A549 (cell line): ENCODE measurements at regions not wholly inside any gene's neighbourhood (a gene's known extent, or its start where the extent isn't known, plus 50 kb on each side); places are given as distances from the start of the nearest gene placed in this dataset.

Source experiments
- ATAC-seq, 2 experiments: fragments of 200-7000 bp in 1 of 2; fragments of >200 bp in 1 of 2; cut with Nextera tagmentation in 1 of 2; cut with Tn5 transposase in 1 of 2; 3 replicates each; pipeline versions ENCODE4 v1.8.0 to v1.9.1; 2018 to 2020; ENCODE audit warnings: mild to moderate bottlenecking in 1 of 2, moderate library complexity in 1 of 2
- CTCF ChIA-PET: fragments of 300-600 bp; sonication (Branson Sonifier 250); formaldehyde crosslinking; extraction: SDS; loops from one replicate; lab custom pipeline; 2021; ENCODE audit warnings: antibody characterized with exemption, inconsistent platforms; lab: Yijun Ruan, JAX
- POLR2A ChIA-PET: fragments of 350-600 bp; formaldehyde crosslinking; extraction: SDS; loops from one replicate; lab custom pipeline; 2021; ENCODE audit warnings: antibody characterized with exemption, inconsistent platforms; lab: Yijun Ruan, JAX
- DNase-seq, 2 experiments: peaks; one replicate each; pipeline versions ENCODE4 v3.0.0 to v3.0.0-alpha.2; 2011 to 2016; ENCODE audit warnings: low read depth in 1 of 2, low spot score in 1 of 2
- FAIRE-seq: peaks from 2 replicates; lab custom pipeline; 2011; peaks lifted over from hg19 to GRCh38; lab: Jason Lieb, UNC
- H3K27ac ChIP-seq, 2 experiments: fragments of >200 bp; sonication (Bioruptor Twin); formaldehyde crosslinking; 3 replicates each; pipeline ENCODE4 v1.5.1; 2016 to 2017
- H3K4me1 ChIP-seq: fragments of >200 bp; sonication (Bioruptor Twin); formaldehyde crosslinking; 3 replicates; pipeline ENCODE4 v1.6.1; 2016
- H3K4me2 ChIP-seq: fragments of >200 bp; sonication (Bioruptor Twin); formaldehyde crosslinking; 3 replicates; pipeline ENCODE4 v1.6.1; 2016
- H3K4me3 ChIP-seq: fragments of >200 bp; sonication (Bioruptor Twin); formaldehyde crosslinking; 3 replicates; pipeline ENCODE4 v1.5.1; 2016
- H3K9me3 ChIP-seq: fragments of >200 bp; sonication (Bioruptor Twin); formaldehyde crosslinking; 3 replicates; pipeline ENCODE4 v1.6.1; 2016
- ATOH8 ChIP-seq: fragments of 250-450 bp; sonication (Bioruptor Pico); IDR thresholded peaks from 2 replicates; pipeline ENCODE4 v1.5.0; 2020; ENCODE audit warnings: low read depth, mild to moderate bottlenecking, moderate library complexity
- BHLHE40 ChIP-seq: IDR thresholded peaks from 2 replicates; pipeline ENCODE4 v1.6.1; 2012; ENCODE audit warnings: low read depth, low read length, inconsistent platforms
- CBX2 ChIP-seq: fragments of 200-600 bp; sonication (generic); IDR thresholded peaks from 2 replicates; pipeline ENCODE4 v1.6.1; 2016; ENCODE audit warnings: low read depth, mild to moderate bottlenecking, borderline replicate concordance
- CBX8 ChIP-seq: fragments of 200-600 bp; sonication (generic); IDR thresholded peaks from 2 replicates; pipeline ENCODE4 v1.6.1; 2016
- CEBPB ChIP-seq, 2 experiments: fragments of >200 bp in 1 of 2; sonication (Bioruptor Twin) in 1 of 2; formaldehyde crosslinking in 1 of 2; IDR thresholded peaks; 2 replicates each; pipeline ENCODE4 v1.6.1; 2012 to 2016
- CHD4 ChIP-seq: fragments of 200-600 bp; sonication (generic); IDR thresholded peaks from 2 replicates; pipeline ENCODE4 v1.6.1; 2016; ENCODE audit warnings: antibody characterized with exemption, mild to moderate bottlenecking, borderline replicate concordance
- CTCF ChIP-seq: fragments of >200 bp; sonication (Bioruptor Twin); formaldehyde crosslinking; IDR thresholded peaks from 3 replicates; pipeline ENCODE4 v1.5.1; 2016
- EHF ChIP-seq: fragments of 250-450 bp; sonication (Bioruptor Pico); IDR thresholded peaks from 2 replicates; pipeline ENCODE4 v1.5.0; 2020; ENCODE audit warnings: mild to moderate bottlenecking
- FOSL2 ChIP-seq, 2 experiments: fragments of 450-650 bp in 1 of 2; fragments of >200 bp in 1 of 2; sonication (Bioruptor Twin) in 1 of 2; formaldehyde crosslinking; IDR thresholded peaks; 2 replicates each; pipeline versions ENCODE4 v1.5.0 to v1.6.1; 2016 to 2020; ENCODE audit warnings: mild to moderate bottlenecking in 1 of 2, moderate library complexity in 1 of 2
- GATA3 ChIP-seq: IDR thresholded peaks from 2 replicates; pipeline ENCODE4 v1.6.1; 2012; ENCODE audit warnings: borderline replicate concordance
- HDAC2 ChIP-seq: fragments of 200-600 bp; sonication (generic); IDR thresholded peaks from 2 replicates; pipeline ENCODE4 v1.6.1; 2016
- HOXA7 ChIP-seq: fragments of 250-450 bp; sonication (Bioruptor Pico); IDR thresholded peaks from 2 replicates; pipeline ENCODE4 v1.5.0; 2020; ENCODE audit warnings: mild to moderate bottlenecking, moderate library complexity
- HOXB13 ChIP-seq: fragments of 250-450 bp; sonication (Bioruptor Pico); IDR thresholded peaks from 2 replicates; pipeline ENCODE4 v1.5.0; 2020; ENCODE audit warnings: low read depth, mild to moderate bottlenecking, moderate library complexity
- HOXB5 ChIP-seq: fragments of 250-450 bp; sonication (Bioruptor Pico); IDR thresholded peaks from 2 replicates; pipeline ENCODE4 v1.5.0; 2020; ENCODE audit warnings: mild to moderate bottlenecking, moderate library complexity
- JUN ChIP-seq, 2 experiments: fragments of >200 bp; sonication (Bioruptor Twin); formaldehyde crosslinking; IDR thresholded peaks; 2 replicates in 1 of 2; 3 replicates in 1 of 2; pipeline ENCODE4 v1.6.1; 2016 to 2017
- KDM5A ChIP-seq: fragments of 200-600 bp; sonication (generic); IDR thresholded peaks from 2 replicates; pipeline ENCODE4 v1.6.1; 2016; ENCODE audit warnings: antibody characterized with exemption, mild to moderate bottlenecking
- NPAS2 ChIP-seq: fragments of 250-450 bp; sonication (Bioruptor Pico); IDR thresholded peaks from 2 replicates; pipeline ENCODE4 v1.8.0; 2022; ENCODE audit warnings: mild to moderate bottlenecking, moderate library complexity, borderline replicate concordance
- PHF8 ChIP-seq: fragments of 200-600 bp; sonication (generic); IDR thresholded peaks from 2 replicates; pipeline ENCODE4 v1.6.1; 2016; ENCODE audit warnings: low read depth, mild to moderate bottlenecking, antibody characterized with exemption, moderate library complexity, borderline replicate concordance
- POLR2A ChIP-seq: IDR thresholded peaks from 2 replicates; pipeline ENCODE4 v1.6.1; 2012; ENCODE audit warnings: mild to moderate bottlenecking, low read length
- POLR2AphosphoS2 ChIP-seq: conservative IDR thresholded peaks from 2 replicates; pipeline ENCODE4 v1.6.1; 2012; ENCODE audit warnings: low read length, improper control_type of control experiment, inconsistent platforms
- RAD21 ChIP-seq, 2 experiments: fragments of >200 bp in 1 of 2; sonication (Bioruptor Twin) in 1 of 2; formaldehyde crosslinking in 1 of 2; IDR thresholded peaks in 1 of 2; conservative IDR thresholded peaks in 1 of 2; 2 replicates in 1 of 2; 3 replicates in 1 of 2; pipeline ENCODE4 v1.6.1; 2012 to 2018; ENCODE audit warnings: inconsistent platforms in 1 of 2
- RARB ChIP-seq: fragments of 250-450 bp; sonication (Bioruptor Pico); IDR thresholded peaks from 2 replicates; pipeline ENCODE4 v1.8.0; 2021; ENCODE audit warnings: mild to moderate bottlenecking, moderate library complexity
- RCOR1 ChIP-seq: fragments of 150-350 bp; IDR thresholded peaks from 2 replicates; pipeline ENCODE4 v1.6.1; 2014; ENCODE audit warnings: antibody characterized with exemption, low read length, low read depth
- RNF2 ChIP-seq: fragments of 200-600 bp; sonication (generic); IDR thresholded peaks from 2 replicates; pipeline ENCODE4 v1.6.1; 2016; ENCODE audit warnings: low read depth, mild to moderate bottlenecking, antibody characterized with exemption, moderate library complexity, borderline replicate concordance
- SREBF2 ChIP-seq: fragments of 450-650 bp; IDR thresholded peaks from 2 replicates; pipeline ENCODE4 v1.6.1; 2014; ENCODE audit warnings: mild to moderate bottlenecking, moderate library complexity
- TFCP2L1 ChIP-seq: fragments of 250-450 bp; sonication (Bioruptor Pico); IDR thresholded peaks from 2 replicates; pipeline ENCODE4 v1.5.0; 2021; ENCODE audit warnings: mild to moderate bottlenecking
- ZNF302 ChIP-seq: fragments of 250-450 bp; sonication (Bioruptor Pico); IDR thresholded peaks from 2 replicates; pipeline ENCODE4 v1.9.0; 2021; ENCODE audit warnings: inconsistent platforms, mild to moderate bottlenecking, moderate library complexity
- WGBS: methylation state at CpG from one replicate; pipeline ENCODE4 v1.1.6; 2017; ENCODE audit errors: missing lambda C conversion rate; 5-methylcytosine and 5-hydroxymethylcytosine counted together
- TF ChIP-seq, protein P1 (sequence below): fragments of 150-350 bp; IDR thresholded peaks from 2 replicates; pipeline ENCODE4 v1.6.1; 2014; ENCODE audit warnings: low read depth, mild to moderate bottlenecking, low read length
- TF ChIP-seq, protein P2 (sequence below): fragments of 200-600 bp; sonication (generic); IDR thresholded peaks from 2 replicates; pipeline ENCODE4 v1.6.1; 2016; ENCODE audit warnings: antibody characterized with exemption, mild to moderate bottlenecking, moderate library complexity
- TF ChIP-seq, protein P3 (sequence below): IDR thresholded peaks from 2 replicates; pipeline ENCODE4 v1.6.1; 2012

DNA sequence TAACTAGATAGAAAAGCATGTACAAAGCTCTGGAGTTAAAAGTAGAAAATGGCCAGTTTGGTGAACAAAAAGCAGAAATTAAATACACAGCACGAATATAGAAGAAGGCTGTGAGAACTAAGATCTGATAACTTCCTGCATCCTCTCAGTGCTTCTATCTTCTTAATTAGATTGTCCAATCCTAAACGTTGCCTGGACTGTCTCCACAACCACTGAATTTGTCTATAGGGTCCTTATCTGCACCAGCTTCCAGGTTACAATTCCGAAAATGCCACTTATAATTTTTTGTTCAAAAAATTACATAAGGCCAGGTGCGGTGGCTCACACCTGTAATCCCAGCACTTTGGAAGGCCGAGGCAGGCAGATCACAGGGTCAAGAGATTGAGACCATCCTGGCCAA lies 626.3 kb downstream of the TBL1XR1 start:
- CTCF ChIA-PET, result no interaction called here
- H3K4me3 ChIP-seq, result no peak overlapping the region
- H3K9me3 ChIP-seq, result no peaks in the 10 kb centered on the region
- 38% methylated on average over 5 of the region's 5 CpGs for WGBS
- TF ChIP-seq HOXB13 (no peak), HOXA7 (CRISPR knock-in tag) (no peak), RCOR1 (no peak), RARB (no peak), BHLHE40 (no peak), CHD4 (no peak), PHF8 (no peak), CBX8 (no peak), CEBPB (IDR thresholded peaks at IDR 0.05) (no peak), ZNF302 (CRISPR knock-in tag) (no peak), EHF (CRISPR knock-in tag) (no peak), HDAC2 (no peak), SREBF2 (no peak), CBX2 (no peak), FOSL2 (IDR thresholded peaks at IDR 0.05) (no peak), FOSL2 (CRISPR knock-in tag; IDR thresholded peaks at IDR 0.05) (no peak), NPAS2 (CRISPR knock-in tag) (no peak)
- TF ChIP-seq, protein P1, sequence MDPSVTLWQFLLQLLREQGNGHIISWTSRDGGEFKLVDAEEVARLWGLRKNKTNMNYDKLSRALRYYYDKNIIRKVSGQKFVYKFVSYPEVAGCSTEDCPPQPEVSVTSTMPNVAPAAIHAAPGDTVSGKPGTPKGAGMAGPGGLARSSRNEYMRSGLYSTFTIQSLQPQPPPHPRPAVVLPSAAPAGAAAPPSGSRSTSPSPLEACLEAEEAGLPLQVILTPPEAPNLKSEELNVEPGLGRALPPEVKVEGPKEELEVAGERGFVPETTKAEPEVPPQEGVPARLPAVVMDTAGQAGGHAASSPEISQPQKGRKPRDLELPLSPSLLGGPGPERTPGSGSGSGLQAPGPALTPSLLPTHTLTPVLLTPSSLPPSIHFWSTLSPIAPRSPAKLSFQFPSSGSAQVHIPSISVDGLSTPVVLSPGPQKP, result no peak
- TF ChIP-seq, protein P2, sequence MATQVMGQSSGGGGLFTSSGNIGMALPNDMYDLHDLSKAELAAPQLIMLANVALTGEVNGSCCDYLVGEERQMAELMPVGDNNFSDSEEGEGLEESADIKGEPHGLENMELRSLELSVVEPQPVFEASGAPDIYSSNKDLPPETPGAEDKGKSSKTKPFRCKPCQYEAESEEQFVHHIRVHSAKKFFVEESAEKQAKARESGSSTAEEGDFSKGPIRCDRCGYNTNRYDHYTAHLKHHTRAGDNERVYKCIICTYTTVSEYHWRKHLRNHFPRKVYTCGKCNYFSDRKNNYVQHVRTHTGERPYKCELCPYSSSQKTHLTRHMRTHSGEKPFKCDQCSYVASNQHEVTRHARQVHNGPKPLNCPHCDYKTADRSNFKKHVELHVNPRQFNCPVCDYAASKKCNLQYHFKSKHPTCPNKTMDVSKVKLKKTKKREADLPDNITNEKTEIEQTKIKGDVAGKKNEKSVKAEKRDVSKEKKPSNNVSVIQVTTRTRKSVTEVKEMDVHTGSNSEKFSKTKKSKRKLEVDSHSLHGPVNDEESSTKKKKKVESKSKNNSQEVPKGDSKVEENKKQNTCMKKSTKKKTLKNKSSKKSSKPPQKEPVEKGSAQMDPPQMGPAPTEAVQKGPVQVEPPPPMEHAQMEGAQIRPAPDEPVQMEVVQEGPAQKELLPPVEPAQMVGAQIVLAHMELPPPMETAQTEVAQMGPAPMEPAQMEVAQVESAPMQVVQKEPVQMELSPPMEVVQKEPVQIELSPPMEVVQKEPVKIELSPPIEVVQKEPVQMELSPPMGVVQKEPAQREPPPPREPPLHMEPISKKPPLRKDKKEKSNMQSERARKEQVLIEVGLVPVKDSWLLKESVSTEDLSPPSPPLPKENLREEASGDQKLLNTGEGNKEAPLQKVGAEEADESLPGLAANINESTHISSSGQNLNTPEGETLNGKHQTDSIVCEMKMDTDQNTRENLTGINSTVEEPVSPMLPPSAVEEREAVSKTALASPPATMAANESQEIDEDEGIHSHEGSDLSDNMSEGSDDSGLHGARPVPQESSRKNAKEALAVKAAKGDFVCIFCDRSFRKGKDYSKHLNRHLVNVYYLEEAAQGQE, result no peak
- DNase-seq, result no peak
- no peak for ATAC-seq
- H3K27ac ChIP-seq, result no peak overlapping the region
- no peaks in the 10 kb centered on the region for H3K4me1 ChIP-seq
- H3K4me2 ChIP-seq, result no peak overlapping the region
- POLR2A ChIA-PET, result no interaction called here
- FAIRE-seq, result no peak

DNA sequence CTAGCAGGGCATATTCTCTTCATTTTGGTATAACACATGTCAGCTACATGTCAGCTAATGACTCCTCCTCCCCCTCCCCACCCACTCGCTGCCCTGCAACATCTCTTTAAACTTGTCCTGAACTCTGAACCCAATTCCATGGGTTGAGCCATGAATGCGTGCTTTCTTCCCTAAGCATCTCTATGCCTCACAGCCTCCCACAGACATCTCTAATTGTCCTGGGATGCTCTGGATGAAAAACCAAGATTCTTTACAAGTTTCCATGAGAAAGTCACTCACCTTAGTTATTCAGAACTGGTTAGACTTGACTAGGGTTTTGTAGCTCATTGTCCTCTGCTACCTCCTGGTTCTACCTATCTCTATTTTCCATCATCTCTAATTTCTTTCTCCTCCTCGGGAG lies 629.1 kb downstream of the TBL1XR1 start:
- Histone ChIP-seq H3K4me1 (no peaks in the 10 kb centered on the region), H3K9me3 (no peaks in the 10 kb centered on the region), H3K4me2 (no peak overlapping the region), H3K27ac (no peak overlapping the region), H3K4me3 (no peak overlapping the region)
- 26% methylated on average over 3 of the region's 3 CpGs for WGBS
- no peak for ATAC-seq
- POLR2A ChIA-PET, result no interaction called here
- DNase-seq, result no peak
- FAIRE-seq, result no peak
- CTCF ChIA-PET, result no interaction called here
- TF ChIP-seq TFCP2L1 (CRISPR knock-in tag) (no peak), HOXB5 (CRISPR knock-in tag) (no peak), HOXB13 (no peak), BHLHE40 (no peak), POLR2A (no peak), ZNF302 (CRISPR knock-in tag) (no peak), JUN (IDR thresholded peaks at IDR 0.05) (no peak), RAD21 (conservative IDR thresholded peaks at IDR 0.05 in 1 of 2, IDR thresholded peaks at IDR 0.05 in 1 of 2) (no peak), KDM5A (no peak), FOSL2 (IDR thresholded peaks at IDR 0.05) (no peak), FOSL2 (CRISPR knock-in tag; IDR thresholded peaks at IDR 0.05) (no peak), POLR2AphosphoS2 (no peak), CTCF (no peak), RARB (no peak), RNF2 (no peak), ATOH8 (CRISPR knock-in tag) (no peak), GATA3 (no peak)
- TF ChIP-seq, protein P3, sequence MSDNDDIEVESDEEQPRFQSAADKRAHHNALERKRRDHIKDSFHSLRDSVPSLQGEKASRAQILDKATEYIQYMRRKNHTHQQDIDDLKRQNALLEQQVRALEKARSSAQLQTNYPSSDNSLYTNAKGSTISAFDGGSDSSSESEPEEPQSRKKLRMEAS, result no peak
